Osteocyte (in vitro differentiated cells): ENCODE measurements at regions not wholly inside any gene's neighbourhood (a gene's known extent, or its start where the extent isn't known, plus 50 kb on each side); places are given as distances from the start of the nearest gene placed in this dataset.

ENCODE experiments used
- DNase-seq: peaks from one replicate; pipeline ENCODE4 v3.0.0; 2021; ENCODE audit warnings: mixed read lengths; ENCODE audit not compliant: unreplicated experiment; ENCODE audit errors: extremely low spot score
- H3K27ac Mint-ChIP-seq: one replicate; pipeline ENCODE4 v1.8.0; 2021; ENCODE audit warnings: mild to moderate bottlenecking, mixed read lengths; ENCODE audit not compliant: unreplicated experiment
- H3K27me3 Mint-ChIP-seq: one replicate; pipeline ENCODE4 v1.8.0; 2021; ENCODE audit warnings: mixed read lengths; ENCODE audit not compliant: unreplicated experiment
- H3K36me3 Mint-ChIP-seq: one replicate; pipeline ENCODE4 v1.8.0; 2021; ENCODE audit warnings: mixed read lengths; ENCODE audit not compliant: unreplicated experiment
- H3K4me1 Mint-ChIP-seq: one replicate; pipeline ENCODE4 v1.8.0; 2021; ENCODE audit warnings: mixed read lengths; ENCODE audit not compliant: unreplicated experiment
- H3K4me3 Mint-ChIP-seq: one replicate; pipeline ENCODE4 v1.8.0; 2021; ENCODE audit warnings: mild to moderate bottlenecking, moderate library complexity, mixed read lengths; ENCODE audit not compliant: unreplicated experiment
- H3K9me3 Mint-ChIP-seq: one replicate; pipeline ENCODE4 v1.8.0; 2021; ENCODE audit warnings: mixed read lengths; ENCODE audit not compliant: unreplicated experiment
- TF ChIP-seq, protein P1 (sequence below): fragments of 200-600 bp; sonication (generic); IDR thresholded peaks from 2 replicates; pipeline ENCODE4 v1.5.0; 2021; ENCODE audit warnings: antibody characterized with exemption, mild to moderate bottlenecking, moderate library complexity

DNA sequence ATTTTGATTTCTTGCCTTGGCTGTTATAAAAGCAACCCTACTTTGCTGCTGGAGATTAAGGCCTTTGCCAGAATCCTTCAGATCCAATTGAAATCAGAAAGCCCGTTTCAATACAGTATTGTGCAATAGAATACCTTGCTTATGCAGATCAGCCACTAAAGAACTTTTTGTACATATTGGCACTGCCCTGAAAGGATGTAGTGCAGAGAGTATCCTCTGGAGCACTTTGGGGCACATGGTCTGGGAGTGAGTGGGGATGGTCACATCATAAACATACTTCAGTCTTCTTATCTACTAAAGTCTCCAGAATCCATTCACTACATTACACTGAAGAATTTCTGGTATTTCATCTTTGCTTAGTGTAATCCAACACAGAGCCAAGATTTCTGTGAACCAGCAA lies 189.0 kb downstream of the CENPF start:
- peaks cover 6% of the 10 kb centered on the region for H3K4me1 Mint-ChIP-seq
- no peak for DNase-seq
- peaks cover 4% of the 10 kb centered on the region for H3K9me3 Mint-ChIP-seq
- peaks cover 20% of the 10 kb centered on the region for H3K27me3 Mint-ChIP-seq
- TF ChIP-seq, protein P1, sequence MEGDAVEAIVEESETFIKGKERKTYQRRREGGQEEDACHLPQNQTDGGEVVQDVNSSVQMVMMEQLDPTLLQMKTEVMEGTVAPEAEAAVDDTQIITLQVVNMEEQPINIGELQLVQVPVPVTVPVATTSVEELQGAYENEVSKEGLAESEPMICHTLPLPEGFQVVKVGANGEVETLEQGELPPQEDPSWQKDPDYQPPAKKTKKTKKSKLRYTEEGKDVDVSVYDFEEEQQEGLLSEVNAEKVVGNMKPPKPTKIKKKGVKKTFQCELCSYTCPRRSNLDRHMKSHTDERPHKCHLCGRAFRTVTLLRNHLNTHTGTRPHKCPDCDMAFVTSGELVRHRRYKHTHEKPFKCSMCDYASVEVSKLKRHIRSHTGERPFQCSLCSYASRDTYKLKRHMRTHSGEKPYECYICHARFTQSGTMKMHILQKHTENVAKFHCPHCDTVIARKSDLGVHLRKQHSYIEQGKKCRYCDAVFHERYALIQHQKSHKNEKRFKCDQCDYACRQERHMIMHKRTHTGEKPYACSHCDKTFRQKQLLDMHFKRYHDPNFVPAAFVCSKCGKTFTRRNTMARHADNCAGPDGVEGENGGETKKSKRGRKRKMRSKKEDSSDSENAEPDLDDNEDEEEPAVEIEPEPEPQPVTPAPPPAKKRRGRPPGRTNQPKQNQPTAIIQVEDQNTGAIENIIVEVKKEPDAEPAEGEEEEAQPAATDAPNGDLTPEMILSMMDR: no peak
- H3K27ac Mint-ChIP-seq: no peak overlapping the region
- no peaks in the 10 kb centered on the region for H3K36me3 Mint-ChIP-seq
- H3K4me3 Mint-ChIP-seq: no peak overlapping the region

DNA sequence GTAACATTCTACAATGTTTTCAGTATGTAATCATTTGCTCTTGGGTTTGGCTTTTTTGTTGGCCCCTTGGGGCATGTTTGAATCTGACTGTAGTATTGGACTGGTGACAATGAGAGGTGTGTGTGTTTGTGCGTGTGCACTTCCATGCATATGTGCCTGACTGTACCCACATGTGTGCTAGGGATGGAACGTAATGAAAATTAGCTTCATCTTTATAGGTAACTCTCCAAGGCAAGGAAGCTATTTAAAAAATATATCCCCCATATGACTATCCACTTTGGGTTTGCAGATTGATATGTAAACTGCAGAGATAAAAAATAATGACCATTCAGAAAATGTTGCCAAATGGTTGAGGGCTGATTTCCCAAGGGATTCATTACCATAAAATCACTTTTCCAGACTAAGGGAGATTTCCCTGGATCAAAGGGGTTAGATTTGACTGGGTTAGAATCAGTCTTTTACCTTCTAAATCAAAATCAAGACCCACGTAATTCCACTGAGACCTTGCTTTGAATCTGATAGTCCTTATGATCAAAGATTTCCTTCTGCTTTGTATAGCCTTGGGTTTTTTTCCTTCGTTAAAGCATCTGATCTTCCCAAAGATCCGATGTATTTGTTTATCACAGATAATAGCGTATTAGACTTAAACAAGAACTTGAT lies 189.7 kb downstream of the CENPF start:
- Mint-ChIP-seq H3K27ac (no peak overlapping the region), H3K9me3 (peaks cover 6% of the 10 kb centered on the region), H3K4me1 (peaks cover 6% of the 10 kb centered on the region), H3K4me3 (no peak overlapping the region), H3K27me3 (peaks cover 22% of the 10 kb centered on the region), H3K36me3 (no peaks in the 10 kb centered on the region)
- TF ChIP-seq, protein P1: no peak
- no peak for DNase-seq

DNA sequence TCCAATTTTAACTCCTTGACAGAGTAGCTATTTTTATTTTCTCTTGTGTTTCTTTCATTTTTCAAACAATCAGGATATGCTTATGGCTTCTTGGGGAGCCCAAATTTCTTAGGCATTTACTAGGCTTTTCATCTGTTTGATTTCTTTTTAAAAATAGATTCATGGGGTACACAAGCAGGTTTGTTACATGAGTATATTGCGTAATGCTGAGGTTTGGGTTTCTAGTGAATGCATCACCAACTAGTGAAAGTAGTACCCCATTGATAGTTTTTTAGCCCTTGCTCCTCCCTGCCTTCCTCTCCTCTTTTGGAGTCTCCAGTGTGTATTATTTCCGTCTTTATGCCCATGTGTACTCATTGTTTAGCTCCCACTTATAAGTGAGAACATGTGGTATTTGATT lies 190.7 kb downstream of the CENPF start:
- Mint-ChIP-seq H3K27me3 (peaks cover 15% of the 10 kb centered on the region), H3K27ac (no peak overlapping the region), H3K4me1 (peaks cover 6% of the 10 kb centered on the region), H3K4me3 (no peak overlapping the region), H3K9me3 (peaks cover 6% of the 10 kb centered on the region), H3K36me3 (no peaks in the 10 kb centered on the region)
- TF ChIP-seq, protein P1: no peak
- DNase-seq: no peak

DNA sequence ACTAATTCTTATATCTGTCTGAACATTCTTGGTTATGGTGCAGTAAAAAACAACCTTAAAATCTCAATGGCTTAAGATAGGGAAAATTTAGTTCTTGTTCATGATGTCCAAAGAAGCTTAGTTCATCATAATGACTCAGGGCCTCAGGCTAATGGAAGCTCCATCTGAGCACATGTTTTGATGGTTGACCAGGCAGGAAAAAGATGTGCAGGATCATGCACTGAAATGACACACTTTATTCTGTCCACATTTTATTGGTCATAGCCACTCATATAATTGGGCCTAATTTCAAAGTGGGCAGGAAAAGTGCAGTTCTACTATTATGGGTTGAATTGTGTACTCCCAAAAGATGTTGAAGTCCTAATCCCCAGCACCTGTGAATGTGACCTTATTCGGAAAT lies 198.2 kb downstream of the CENPF start:
- Mint-ChIP-seq H3K9me3 (peaks cover 13% of the 10 kb centered on the region), H3K36me3 (no peaks in the 10 kb centered on the region), H3K27ac (no peak overlapping the region), H3K4me1 (no peaks in the 10 kb centered on the region), H3K27me3 (peaks cover 9% of the 10 kb centered on the region), H3K4me3 (no peak overlapping the region)
- TF ChIP-seq, protein P1: no peak
- no peak for DNase-seq

DNA sequence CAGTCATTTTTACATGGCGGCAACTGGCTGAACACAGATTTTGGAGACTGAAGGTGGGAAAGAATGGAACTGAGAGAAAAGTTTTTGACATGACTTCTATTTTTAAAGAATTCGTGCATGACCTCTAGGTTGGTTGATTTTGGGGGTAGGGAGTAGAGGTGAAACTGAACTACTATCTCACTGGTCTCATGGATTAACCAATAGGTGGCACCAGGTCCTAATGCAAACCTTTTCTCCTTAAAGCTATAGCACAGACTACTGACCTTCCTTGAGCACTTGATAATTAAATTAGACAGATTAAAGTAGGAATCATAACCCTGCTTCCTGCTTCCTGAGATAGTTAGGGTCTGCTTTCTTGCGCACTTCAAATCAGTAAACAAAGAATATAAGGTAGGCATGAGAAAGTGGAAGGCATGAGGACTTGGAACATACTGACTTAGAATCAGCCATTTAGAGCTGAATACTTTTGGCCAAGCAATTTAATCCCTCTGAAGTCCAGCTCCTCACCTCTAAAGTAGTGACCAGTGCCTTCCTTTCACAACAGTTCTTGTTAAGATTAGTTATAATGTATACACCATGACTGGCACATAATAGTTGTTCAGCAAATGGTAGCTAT lies 206.0 kb downstream of the CENPF start:
- Mint-ChIP-seq H3K27ac (no peak overlapping the region), H3K9me3 (peaks cover 14% of the 10 kb centered on the region), H3K4me3 (no peak overlapping the region), H3K27me3 (no peaks in the 10 kb centered on the region), H3K36me3 (no peaks in the 10 kb centered on the region), H3K4me1 (no peaks in the 10 kb centered on the region)
- DNase-seq: no peak
- TF ChIP-seq, protein P1: peak; percentile 47
